ENCODE measurements at regions not wholly inside any gene's neighbourhood (a gene's known extent, or its start where the extent isn't known, plus 50 kb on each side); places are given as distances from the start of the nearest gene placed in this dataset.

GRCh38 chr1:116836099-116836498 lies 73.6 kb upstream of the PTGFRN start:
- no peak for TF ChIP-seq MXI1 (conservative IDR thresholded peaks at IDR 0.05; ENCODE audit: poor library complexity, severe bottlenecking)
- no peak for TF ChIP-seq POLR2AphosphoS5 (IDR thresholded peaks at IDR 0.05)
- no peak for TF ChIP-seq TAF1 (IDR thresholded peaks at IDR 0.05; ENCODE audit: low read depth)
- TF ChIP-seq REST (IDR thresholded peaks at IDR 0.05; ENCODE audit: borderline replicate concordance): no peak
- TF ChIP-seq RAD21 (conservative IDR thresholded peaks at IDR 0.05): no peak
- TF ChIP-seq SMC3 (conservative IDR thresholded peaks at IDR 0.05; ENCODE audit: poor library complexity): no peak
- TF ChIP-seq EZH2 (IDR thresholded peaks at IDR 0.05; ENCODE audit: borderline replicate concordance, insufficient read depth, low read length, poor library complexity, severe bottlenecking): no peak
- TF ChIP-seq EP300 (conservative IDR thresholded peaks at IDR 0.05; ENCODE audit: poor library complexity, severe bottlenecking): no peak
- TF ChIP-seq, protein P1, sequence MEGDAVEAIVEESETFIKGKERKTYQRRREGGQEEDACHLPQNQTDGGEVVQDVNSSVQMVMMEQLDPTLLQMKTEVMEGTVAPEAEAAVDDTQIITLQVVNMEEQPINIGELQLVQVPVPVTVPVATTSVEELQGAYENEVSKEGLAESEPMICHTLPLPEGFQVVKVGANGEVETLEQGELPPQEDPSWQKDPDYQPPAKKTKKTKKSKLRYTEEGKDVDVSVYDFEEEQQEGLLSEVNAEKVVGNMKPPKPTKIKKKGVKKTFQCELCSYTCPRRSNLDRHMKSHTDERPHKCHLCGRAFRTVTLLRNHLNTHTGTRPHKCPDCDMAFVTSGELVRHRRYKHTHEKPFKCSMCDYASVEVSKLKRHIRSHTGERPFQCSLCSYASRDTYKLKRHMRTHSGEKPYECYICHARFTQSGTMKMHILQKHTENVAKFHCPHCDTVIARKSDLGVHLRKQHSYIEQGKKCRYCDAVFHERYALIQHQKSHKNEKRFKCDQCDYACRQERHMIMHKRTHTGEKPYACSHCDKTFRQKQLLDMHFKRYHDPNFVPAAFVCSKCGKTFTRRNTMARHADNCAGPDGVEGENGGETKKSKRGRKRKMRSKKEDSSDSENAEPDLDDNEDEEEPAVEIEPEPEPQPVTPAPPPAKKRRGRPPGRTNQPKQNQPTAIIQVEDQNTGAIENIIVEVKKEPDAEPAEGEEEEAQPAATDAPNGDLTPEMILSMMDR (IDR thresholded peaks at IDR 0.05; ENCODE audit: poor library complexity, severe bottlenecking): no peak
- Histone ChIP-seq H3K27me3 (ENCODE audit: insufficient read depth, low read depth, low read length) (no peaks in the 10 kb centered on the region), H3K9me2 (ENCODE audit: insufficient read depth, low read length) (no peaks in the 10 kb centered on the region), H3K4me2 (ENCODE audit: low read length) (no peak overlapping the region), H4K20me1 (ENCODE audit: insufficient read depth) (no peaks in the 10 kb centered on the region), H3K9ac (ENCODE audit: low read length) (no peak overlapping the region), H3K36me3 (ENCODE audit: insufficient read depth, low read length) (no peaks in the 10 kb centered on the region), H3K9me3 (ENCODE audit: low read length) (no peaks in the 10 kb centered on the region), H2AFZ (ENCODE audit: low read depth, low read length) (no peak overlapping the region), H3K79me2 (replicated peaks; ENCODE audit: insufficient read depth, low read length) (no peaks in the 10 kb centered on the region), H3K4me3 (ENCODE audit: low read length) (no peak overlapping the region), H3K27ac (ENCODE audit: low read length) (no peak overlapping the region), H3F3A (ENCODE audit: insufficient read depth, low read length, poor library complexity, severe bottlenecking) (no peaks in the 10 kb centered on the region)

DNA sequence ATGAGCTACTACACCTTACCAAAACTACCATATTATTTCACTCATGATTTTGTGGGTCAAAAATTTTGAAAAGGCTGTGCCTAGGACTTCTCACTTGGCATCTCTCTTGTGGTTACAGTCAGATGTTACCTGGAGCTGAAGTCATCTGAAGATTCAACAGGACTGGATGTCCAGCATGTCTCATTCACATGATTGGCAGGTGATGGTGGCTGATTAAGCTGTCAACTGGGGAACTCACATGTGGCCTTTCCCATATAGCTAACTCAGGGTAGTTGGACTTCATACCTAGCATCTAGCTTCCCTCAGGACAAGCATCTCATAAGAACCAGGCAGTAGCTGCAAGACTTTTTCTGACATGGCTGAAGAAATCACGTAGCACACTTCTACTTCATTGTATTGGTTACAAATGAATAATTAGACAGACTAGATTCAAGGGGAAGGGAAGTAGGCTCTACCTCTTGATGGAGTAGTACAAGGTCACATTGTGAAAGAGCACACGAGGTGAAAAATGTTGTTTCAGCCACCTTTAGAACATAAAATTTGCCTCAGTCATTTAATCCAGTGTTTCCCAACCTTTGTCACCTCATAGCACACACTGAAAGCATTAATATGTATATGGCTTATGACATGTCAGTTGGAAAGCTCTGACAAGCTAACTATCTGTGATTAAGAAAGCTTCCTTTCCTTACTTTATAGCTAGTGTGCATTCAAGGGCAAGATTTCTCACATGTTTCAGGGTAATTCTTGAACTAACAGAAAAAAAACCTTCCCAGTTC lies 68.0 kb upstream of the PTGFRN start:
- H3K4me2 ChIP-seq (ENCODE audit: low read length): peak overlapping the region; percentile 45
- no peaks in the 10 kb centered on the region for H3K79me2 ChIP-seq (replicated peaks; ENCODE audit: insufficient read depth, low read length)
- peak overlapping the region; percentile 41 for H3K4me3 ChIP-seq (ENCODE audit: low read length)
- no peaks in the 10 kb centered on the region for H3F3A ChIP-seq (ENCODE audit: insufficient read depth, low read length, poor library complexity, severe bottlenecking)
- H3K36me3 ChIP-seq (ENCODE audit: insufficient read depth, low read length): no peaks in the 10 kb centered on the region
- no peaks in the 10 kb centered on the region for H3K9me3 ChIP-seq (ENCODE audit: low read length)
- no peaks in the 10 kb centered on the region for H3K9me2 ChIP-seq (ENCODE audit: insufficient read depth, low read length)
- no peaks in the 10 kb centered on the region for H4K20me1 ChIP-seq (ENCODE audit: insufficient read depth)
- H3K27ac ChIP-seq (ENCODE audit: low read length): peak overlapping the region; percentile 85
- no peaks in the 10 kb centered on the region for H3K27me3 ChIP-seq (ENCODE audit: insufficient read depth, low read depth, low read length)
- peak; percentile 9 for TF ChIP-seq RAD21 (conservative IDR thresholded peaks at IDR 0.05)
- peak; percentile 30 for TF ChIP-seq POLR2AphosphoS5 (IDR thresholded peaks at IDR 0.05)
- peak; percentile 56 for TF ChIP-seq REST (IDR thresholded peaks at IDR 0.05; ENCODE audit: borderline replicate concordance)
- peak; percentile 78 for TF ChIP-seq EP300 (conservative IDR thresholded peaks at IDR 0.05; ENCODE audit: poor library complexity, severe bottlenecking)
- TF ChIP-seq, protein P1 (IDR thresholded peaks at IDR 0.05; ENCODE audit: poor library complexity, severe bottlenecking): no peak
- H2AFZ ChIP-seq (ENCODE audit: low read depth, low read length): no peak overlapping the region
- peak overlapping the region; percentile 44 for H3K9ac ChIP-seq (ENCODE audit: low read length)

All from neural cell (in vitro differentiated cells).